ENCODE measurements at regions not wholly inside any gene's neighbourhood (a gene's known extent, or its start where the extent isn't known, plus 50 kb on each side); places are given as distances from the start of the nearest gene placed in this dataset.

DNA sequence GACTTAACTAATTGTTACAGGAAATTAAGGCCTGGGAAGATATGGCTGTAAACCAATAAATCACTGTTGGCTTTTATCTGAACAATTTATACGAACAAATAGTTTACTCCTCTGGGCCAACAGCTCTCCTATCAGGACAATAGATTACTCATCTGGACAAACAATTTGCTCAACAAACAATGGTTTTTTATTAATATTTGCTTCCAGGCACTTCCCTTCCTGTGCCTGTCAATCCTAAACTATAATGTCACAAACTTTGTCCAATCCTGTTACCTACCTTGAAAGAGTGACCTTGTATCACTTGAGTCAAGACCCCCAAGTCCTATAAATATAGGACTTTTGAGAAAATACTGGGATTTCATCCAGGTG lies 87.6 kb upstream of the OR9Q1 start:
- no peaks in the 10 kb centered on the region for H4K20me1 ChIP-seq (ENCODE audit: insufficient read depth, low read length)
- H3K4me1 ChIP-seq (ENCODE audit: insufficient read depth, low read length, poor library complexity, severe bottlenecking) = no peaks in the 10 kb centered on the region
- TF ChIP-seq EZH2phosphoT487 (IDR thresholded peaks at IDR 0.05; ENCODE audit: borderline replicate concordance, low read depth, low read length) = no peak
- TF ChIP-seq, protein P1, sequence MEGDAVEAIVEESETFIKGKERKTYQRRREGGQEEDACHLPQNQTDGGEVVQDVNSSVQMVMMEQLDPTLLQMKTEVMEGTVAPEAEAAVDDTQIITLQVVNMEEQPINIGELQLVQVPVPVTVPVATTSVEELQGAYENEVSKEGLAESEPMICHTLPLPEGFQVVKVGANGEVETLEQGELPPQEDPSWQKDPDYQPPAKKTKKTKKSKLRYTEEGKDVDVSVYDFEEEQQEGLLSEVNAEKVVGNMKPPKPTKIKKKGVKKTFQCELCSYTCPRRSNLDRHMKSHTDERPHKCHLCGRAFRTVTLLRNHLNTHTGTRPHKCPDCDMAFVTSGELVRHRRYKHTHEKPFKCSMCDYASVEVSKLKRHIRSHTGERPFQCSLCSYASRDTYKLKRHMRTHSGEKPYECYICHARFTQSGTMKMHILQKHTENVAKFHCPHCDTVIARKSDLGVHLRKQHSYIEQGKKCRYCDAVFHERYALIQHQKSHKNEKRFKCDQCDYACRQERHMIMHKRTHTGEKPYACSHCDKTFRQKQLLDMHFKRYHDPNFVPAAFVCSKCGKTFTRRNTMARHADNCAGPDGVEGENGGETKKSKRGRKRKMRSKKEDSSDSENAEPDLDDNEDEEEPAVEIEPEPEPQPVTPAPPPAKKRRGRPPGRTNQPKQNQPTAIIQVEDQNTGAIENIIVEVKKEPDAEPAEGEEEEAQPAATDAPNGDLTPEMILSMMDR (conservative IDR thresholded peaks at IDR 0.05; ENCODE audit: low read length) = no peak
- intact Hi-C loops (cut with micrococcal nuclease; ENCODE audit: unreplicated experiment) = no loop called here
- H3K4me3 ChIP-seq (ENCODE audit: low read depth, low read length, poor library complexity, severe bottlenecking) = no peak overlapping the region
- H3K27ac ChIP-seq (ENCODE audit: low read depth, low read length, poor library complexity, severe bottlenecking) = no peak overlapping the region
- H3K9me2 ChIP-seq (ENCODE audit: insufficient read depth, low read length) = no peaks in the 10 kb centered on the region
- no peaks in the 10 kb centered on the region for H3K36me3 ChIP-seq (ENCODE audit: insufficient read depth, low read length)
- H3K79me2 ChIP-seq (ENCODE audit: insufficient read depth, low read depth, low read length) = no peaks in the 10 kb centered on the region
- CTCF ChIA-PET (ENCODE audit: unreplicated experiment) = no interaction called here
- POLR2A ChIA-PET = interaction anchor here (0.6 kb wide), 1 partner anchor 1643 kb away, joined by 3 read pairs; no protein-coding TSS in a partner anchor
- H2AFZ ChIP-seq (ENCODE audit: low read length) = no peak overlapping the region
- BruUV-seq (replicated peaks) = no TSS peak
- H3K9me3 ChIP-seq (ENCODE audit: low read length) = no peaks in the 10 kb centered on the region
- no peak for DNase-seq (ENCODE audit: low spot score)
- H3K4me2 ChIP-seq (ENCODE audit: low read length) = no peak overlapping the region

DNA sequence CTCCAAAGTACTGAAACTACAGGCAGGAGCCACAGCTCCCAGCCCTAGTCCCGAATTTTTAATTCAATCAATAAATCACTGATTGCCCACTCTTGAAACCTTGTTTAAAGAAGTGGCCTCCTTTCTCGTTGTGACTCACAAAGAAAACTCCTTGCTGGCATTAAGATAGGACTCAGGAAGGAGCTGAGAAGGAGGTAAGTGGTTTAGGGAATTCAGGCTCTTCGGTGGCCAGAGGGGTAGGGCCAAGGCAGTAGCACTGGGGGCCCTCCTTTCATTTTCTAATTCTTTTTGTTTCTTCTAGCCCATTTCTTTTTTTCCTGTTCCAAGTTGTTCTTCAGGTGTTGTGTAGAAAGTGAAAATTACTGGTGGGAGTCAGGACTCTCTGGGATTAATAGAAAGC lies 86.2 kb upstream of the OR9Q1 start:
- intact Hi-C loops (cut with micrococcal nuclease; ENCODE audit: unreplicated experiment) = no loop called here
- ChIA-PET CTCF (ENCODE audit: unreplicated experiment) (no interaction called here), POLR2A (no interaction called here)
- Histone ChIP-seq H3K9me2 (ENCODE audit: insufficient read depth, low read length) (no peaks in the 10 kb centered on the region), H3K4me2 (ENCODE audit: low read length) (no peak overlapping the region), H3K9me3 (ENCODE audit: low read length) (no peaks in the 10 kb centered on the region), H2AFZ (ENCODE audit: low read length) (no peak overlapping the region), H3K36me3 (ENCODE audit: insufficient read depth, low read length) (no peaks in the 10 kb centered on the region), H3K4me1 (ENCODE audit: insufficient read depth, low read length, poor library complexity, severe bottlenecking) (no peaks in the 10 kb centered on the region), H3K79me2 (ENCODE audit: insufficient read depth, low read depth, low read length) (no peaks in the 10 kb centered on the region), H3K4me3 (ENCODE audit: low read depth, low read length, poor library complexity, severe bottlenecking) (no peak overlapping the region), H4K20me1 (ENCODE audit: insufficient read depth, low read length) (no peaks in the 10 kb centered on the region), H3K27ac (ENCODE audit: low read depth, low read length, poor library complexity, severe bottlenecking) (no peak overlapping the region)
- DNase-seq (ENCODE audit: low spot score) = no peak
- TF ChIP-seq EZH2phosphoT487 (IDR thresholded peaks at IDR 0.05; ENCODE audit: borderline replicate concordance, low read depth, low read length) = no peak
- TF ChIP-seq, protein P1 (conservative IDR thresholded peaks at IDR 0.05; ENCODE audit: low read length) = no peak
- no TSS peak for BruUV-seq (replicated peaks)

DNA sequence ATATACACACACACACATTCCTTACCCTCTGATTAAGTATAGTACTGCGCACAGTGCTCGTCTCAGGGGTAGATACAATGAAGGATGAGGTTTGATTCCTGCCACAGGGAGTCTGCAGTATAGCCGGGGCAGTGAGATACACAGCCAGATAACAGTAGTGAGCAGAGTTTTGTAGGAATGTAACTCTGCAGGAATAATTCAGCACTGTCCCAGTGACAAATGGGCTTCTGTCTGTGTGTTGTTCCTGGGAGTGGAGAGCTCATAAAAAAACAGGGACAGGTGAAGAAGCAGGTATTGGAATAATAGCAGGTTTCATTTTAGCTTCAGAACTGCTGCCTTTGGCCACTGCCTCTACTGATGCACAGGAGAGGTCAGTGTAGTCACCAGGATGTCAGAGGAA lies 85.3 kb upstream of the OR9Q1 start:
- intact Hi-C loops (cut with micrococcal nuclease; ENCODE audit: unreplicated experiment) = no loop called here
- Histone ChIP-seq H3K9me3 (ENCODE audit: low read length) (no peaks in the 10 kb centered on the region), H3K9me2 (ENCODE audit: insufficient read depth, low read length) (no peaks in the 10 kb centered on the region), H3K4me1 (ENCODE audit: insufficient read depth, low read length, poor library complexity, severe bottlenecking) (no peaks in the 10 kb centered on the region), H2AFZ (ENCODE audit: low read length) (no peak overlapping the region), H3K27ac (ENCODE audit: low read depth, low read length, poor library complexity, severe bottlenecking) (no peak overlapping the region), H3K4me3 (ENCODE audit: low read depth, low read length, poor library complexity, severe bottlenecking) (no peak overlapping the region), H4K20me1 (ENCODE audit: insufficient read depth, low read length) (no peaks in the 10 kb centered on the region), H3K4me2 (ENCODE audit: low read length) (no peak overlapping the region), H3K79me2 (ENCODE audit: insufficient read depth, low read depth, low read length) (no peaks in the 10 kb centered on the region), H3K36me3 (ENCODE audit: insufficient read depth, low read length) (no peaks in the 10 kb centered on the region)
- ChIA-PET CTCF (ENCODE audit: unreplicated experiment) (no interaction called here), POLR2A (no interaction called here)
- TF ChIP-seq EZH2phosphoT487 (IDR thresholded peaks at IDR 0.05; ENCODE audit: borderline replicate concordance, low read depth, low read length) = no peak
- TF ChIP-seq, protein P1 (conservative IDR thresholded peaks at IDR 0.05; ENCODE audit: low read length) = no peak
- no peak for DNase-seq (ENCODE audit: low spot score)
- no TSS peak for BruUV-seq (replicated peaks)

Data from OCI-LY7 (cell line).